ENCODE measurements at regions not wholly inside any gene's neighbourhood (a gene's known extent, or its start where the extent isn't known, plus 50 kb on each side); places are given as distances from the start of the nearest gene placed in this dataset.
"Not testable (repeated sequence)": the region's sequence is repeated elsewhere in the genome, so short reads cannot be mapped to it uniquely, and the experiment has no call there.

- Histone ChIP-seq H3K27me3 (ENCODE audit: control insufficient read depth, insufficient read depth, low read length) (no peaks in the 10 kb centered on the region), H3K4me3 (replicated peaks in 1 of 4; ENCODE audit: control extremely low read depth in 1 of 4, insufficient read depth in 1 of 4, low read depth in 3 of 4, low read length in 4 of 4) (no peak overlapping the region), H3K27ac (ENCODE audit: insufficient read depth, low read length) (no peak overlapping the region), H3K4me2 (ENCODE audit: extremely low read depth, insufficient read depth, low read length) (no peak overlapping the region), H3K36me3 (ENCODE audit: control insufficient read depth, insufficient read depth, low read length) (no peaks in the 10 kb centered on the region), H3K9ac (ENCODE audit: insufficient read depth, low read length) (no peak overlapping the region), H3K79me2 (ENCODE audit: control insufficient read depth, insufficient read depth, low read length) (no peaks in the 10 kb centered on the region), H3K4me1 (ENCODE audit: control insufficient read depth, extremely low read depth, insufficient read depth, low read length) (no peaks in the 10 kb centered on the region), H3K9me3 (ENCODE audit: control insufficient read depth, insufficient read depth, low read depth, low read length) (no peaks in the 10 kb centered on the region), H2AFZ (ENCODE audit: low read length) (no peak overlapping the region), H4K20me1 (ENCODE audit: control insufficient read depth, extremely low read depth, insufficient read depth, low read length) (no peaks in the 10 kb centered on the region)
- no peak for TF ChIP-seq EZH2 (IDR thresholded peaks at IDR 0.05; ENCODE audit: low read length, missing control alignments)
- no peak for DNase-seq (ENCODE audit: low read depth in 2 of 2)
These were observed 284.9 kb upstream of the NRSN1 start for GRCh38 chr6:23841116-23841515.

DNA sequence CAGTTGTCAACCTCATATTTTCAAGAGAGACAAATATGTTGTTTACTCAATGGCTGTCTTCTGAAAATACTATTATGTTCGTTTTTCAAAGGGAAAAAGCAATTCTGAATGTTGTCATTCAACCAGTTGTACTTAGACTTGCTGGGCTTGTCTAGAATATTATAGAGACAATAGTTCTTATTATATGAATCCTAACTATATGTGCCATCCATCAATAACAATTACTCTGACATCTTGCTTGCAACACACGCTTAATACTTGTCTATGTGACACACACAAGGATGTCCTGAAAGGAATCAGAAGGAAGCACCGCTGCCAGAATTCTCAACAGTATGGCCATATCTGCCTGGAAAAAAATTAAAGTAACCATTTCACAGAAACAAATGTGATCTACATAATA is 283.3 kb upstream of the NRSN1 start:
- Histone ChIP-seq H3K36me3 (ENCODE audit: control insufficient read depth, insufficient read depth, low read length) (no peaks in the 10 kb centered on the region), H3K4me3 (replicated peaks in 1 of 4; ENCODE audit: control extremely low read depth in 1 of 4, insufficient read depth in 1 of 4, low read depth in 3 of 4, low read length in 4 of 4) (no peak overlapping the region), H3K79me2 (ENCODE audit: control insufficient read depth, insufficient read depth, low read length) (no peaks in the 10 kb centered on the region), H3K9ac (ENCODE audit: insufficient read depth, low read length) (no peak overlapping the region), H3K27ac (ENCODE audit: insufficient read depth, low read length) (no peak overlapping the region), H3K4me1 (ENCODE audit: control insufficient read depth, extremely low read depth, insufficient read depth, low read length) (no peaks in the 10 kb centered on the region), H3K4me2 (ENCODE audit: extremely low read depth, insufficient read depth, low read length) (no peak overlapping the region), H4K20me1 (ENCODE audit: control insufficient read depth, extremely low read depth, insufficient read depth, low read length) (no peaks in the 10 kb centered on the region), H3K9me3 (ENCODE audit: control insufficient read depth, insufficient read depth, low read depth, low read length) (no peaks in the 10 kb centered on the region), H2AFZ (ENCODE audit: low read length) (no peak overlapping the region), H3K27me3 (ENCODE audit: control insufficient read depth, insufficient read depth, low read length) (no peaks in the 10 kb centered on the region)
- TF ChIP-seq EZH2 (IDR thresholded peaks at IDR 0.05; ENCODE audit: low read length, missing control alignments) (no peak), CTCF (conservative IDR thresholded peaks at IDR 0.05 in 1 of 2, IDR thresholded peaks at IDR 0.05 in 1 of 2; ENCODE audit: low read depth in 1 of 2, low read length in 2 of 2) (no peak)
- DNase-seq (ENCODE audit: low read depth in 2 of 2): no peak

- no peak overlapping the region for H3K4me3 ChIP-seq (replicated peaks in 1 of 4; ENCODE audit: control extremely low read depth in 1 of 4, insufficient read depth in 1 of 4, low read depth in 3 of 4, low read length in 4 of 4)
- no peaks in the 10 kb centered on the region for H3K9me3 ChIP-seq (ENCODE audit: control insufficient read depth, insufficient read depth, low read depth, low read length)
- H3K9ac ChIP-seq (ENCODE audit: insufficient read depth, low read length): no peak overlapping the region
- H3K4me2 ChIP-seq (ENCODE audit: extremely low read depth, insufficient read depth, low read length): no peak overlapping the region
- H4K20me1 ChIP-seq (ENCODE audit: control insufficient read depth, extremely low read depth, insufficient read depth, low read length): no peaks in the 10 kb centered on the region
- no peak for TF ChIP-seq EZH2 (IDR thresholded peaks at IDR 0.05; ENCODE audit: low read length, missing control alignments)
- no peak for TF ChIP-seq CTCF (conservative IDR thresholded peaks at IDR 0.05 in 1 of 2, IDR thresholded peaks at IDR 0.05 in 1 of 2; ENCODE audit: low read depth in 1 of 2, low read length in 2 of 2)
- H3K4me1 ChIP-seq (ENCODE audit: control insufficient read depth, extremely low read depth, insufficient read depth, low read length): no peaks in the 10 kb centered on the region
- no peaks in the 10 kb centered on the region for H3K79me2 ChIP-seq (ENCODE audit: control insufficient read depth, insufficient read depth, low read length)
- no peak overlapping the region for H3K27ac ChIP-seq (ENCODE audit: insufficient read depth, low read length)
- H3K36me3 ChIP-seq (ENCODE audit: control insufficient read depth, insufficient read depth, low read length): no peaks in the 10 kb centered on the region
- no peaks in the 10 kb centered on the region for H3K27me3 ChIP-seq (ENCODE audit: control insufficient read depth, insufficient read depth, low read length)
- H2AFZ ChIP-seq (ENCODE audit: low read length): no peak overlapping the region
- no peak for DNase-seq (ENCODE audit: low read depth in 2 of 2)
These were observed 274.5 kb upstream of the NRSN1 start for GRCh38 chr6:23851522-23851921.

DNA sequence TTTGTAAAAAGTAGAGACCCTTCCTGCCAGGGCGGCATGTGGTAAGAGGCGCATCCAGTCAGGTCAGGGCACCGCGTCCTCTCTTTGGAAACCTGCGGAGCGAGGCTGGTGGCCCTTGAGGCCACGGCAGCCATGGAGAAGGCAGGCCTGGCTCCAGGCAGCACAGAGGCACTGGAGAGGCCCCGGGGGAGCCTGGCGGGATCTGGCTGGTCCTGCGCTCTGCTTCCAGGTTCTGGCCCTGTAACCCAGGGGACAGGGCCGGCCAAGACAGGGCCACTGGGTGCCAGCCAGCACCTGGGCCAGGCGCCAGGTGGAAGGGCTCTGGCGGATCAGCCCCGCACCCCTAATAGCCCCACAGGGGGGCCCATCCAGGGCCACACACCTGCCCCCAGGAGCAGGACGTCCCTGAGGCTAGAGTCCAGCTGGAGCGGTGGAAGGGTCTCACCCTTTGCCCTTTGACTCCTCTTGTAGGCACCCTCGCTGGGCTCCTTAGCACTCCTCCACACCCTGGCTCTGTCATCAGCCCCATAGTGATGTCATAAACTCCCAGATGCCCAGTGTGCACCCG is 272.4 kb upstream of the NRSN1 start:
- DNase-seq (ENCODE audit: low read depth in 2 of 2): not testable (repeated sequence)

GRCh38 chr6:23854154-23854553 is 271.9 kb upstream of the NRSN1 start:
- H3K79me2 ChIP-seq (ENCODE audit: control insufficient read depth, insufficient read depth, low read length); H3K9me3 ChIP-seq (ENCODE audit: control insufficient read depth, insufficient read depth, low read depth, low read length); H2AFZ ChIP-seq (ENCODE audit: low read length); H3K27me3 ChIP-seq (ENCODE audit: control insufficient read depth, insufficient read depth, low read length); H3K27ac ChIP-seq (ENCODE audit: insufficient read depth, low read length); H3K4me2 ChIP-seq (ENCODE audit: extremely low read depth, insufficient read depth, low read length); H3K4me3 ChIP-seq (replicated peaks in 1 of 4; ENCODE audit: control extremely low read depth in 1 of 4, insufficient read depth in 1 of 4, low read depth in 3 of 4, low read length in 4 of 4); H4K20me1 ChIP-seq (ENCODE audit: control insufficient read depth, extremely low read depth, insufficient read depth, low read length); DNase-seq (ENCODE audit: low read depth in 2 of 2); H3K4me1 ChIP-seq (ENCODE audit: control insufficient read depth, extremely low read depth, insufficient read depth, low read length); H3K9ac ChIP-seq (ENCODE audit: insufficient read depth, low read length); H3K36me3 ChIP-seq (ENCODE audit: control insufficient read depth, insufficient read depth, low read length): not testable (repeated sequence)

More for the DNA sequence above, 272.4 kb upstream of the NRSN1 start:
- H3K9me3 ChIP-seq (ENCODE audit: control insufficient read depth, insufficient read depth, low read depth, low read length); H3K4me2 ChIP-seq (ENCODE audit: extremely low read depth, insufficient read depth, low read length); H2AFZ ChIP-seq (ENCODE audit: low read length); H3K36me3 ChIP-seq (ENCODE audit: control insufficient read depth, insufficient read depth, low read length); H3K27me3 ChIP-seq (ENCODE audit: control insufficient read depth, insufficient read depth, low read length); H3K4me1 ChIP-seq (ENCODE audit: control insufficient read depth, extremely low read depth, insufficient read depth, low read length); H3K27ac ChIP-seq (ENCODE audit: insufficient read depth, low read length); H3K9ac ChIP-seq (ENCODE audit: insufficient read depth, low read length); H3K4me3 ChIP-seq (replicated peaks in 1 of 4; ENCODE audit: control extremely low read depth in 1 of 4, insufficient read depth in 1 of 4, low read depth in 3 of 4, low read length in 4 of 4); H4K20me1 ChIP-seq (ENCODE audit: control insufficient read depth, extremely low read depth, insufficient read depth, low read length); H3K79me2 ChIP-seq (ENCODE audit: control insufficient read depth, insufficient read depth, low read length): not testable (repeated sequence)
